HG02623 (cell line): ENCODE measurements at regions not wholly inside any gene's neighbourhood (a gene's known extent, or its start where the extent isn't known, plus 50 kb on each side); places are given as distances from the start of the nearest gene placed in this dataset.
"Not testable (repeated sequence)": the region's sequence is repeated elsewhere in the genome, so short reads cannot be mapped to it uniquely, and the experiment has no call there.

Source experiments
- ATAC-seq: cut with Tn5 transposase; IDR thresholded peaks from one replicate; pipeline ENCODE4 v1.9.1; 2021; ENCODE audit warnings: moderate library complexity; ENCODE audit not compliant: unreplicated experiment

- ATAC-seq, result no peak
These were observed 1567.4 kb downstream of the EFNB2 start for GRCh38 chr13:104967836-104968630.

- ATAC-seq, result no peak
These were observed 1568.1 kb downstream of the EFNB2 start for GRCh38 chr13:104967376-104967775.

- no peak for ATAC-seq
These were observed 1573.1 kb downstream of the EFNB2 start for GRCh38 chr13:104962411-104962810.

- no peak for ATAC-seq
These were observed 1574.2 kb downstream of the EFNB2 start for GRCh38 chr13:104961246-104961645.

- no peak for ATAC-seq
These were observed 1581.3 kb downstream of the EFNB2 start for GRCh38 chr13:104954210-104954609.

GRCh38 chr13:104953588-104953987 is 1581.9 kb downstream of the EFNB2 start:
- ATAC-seq, result no peak

GRCh38 chr13:104949840-104950740 is 1585.4 kb downstream of the EFNB2 start:
- ATAC-seq, result no peak

- no peak for ATAC-seq
These were observed 1591.3 kb downstream of the EFNB2 start for GRCh38 chr13:104944176-104944575.

- no peak for ATAC-seq
These were observed 1592.1 kb downstream of the EFNB2 start for GRCh38 chr13:104943331-104943730.

- ATAC-seq, result no peak
These were observed 1597.6 kb downstream of the EFNB2 start for GRCh38 chr13:104937881-104938280.

- ATAC-seq, result no peak
These were observed 1599.2 kb downstream of the EFNB2 start for GRCh38 chr13:104936304-104936703.

GRCh38 chr13:104920513-104920912 is 1614.9 kb downstream of the EFNB2 start:
- ATAC-seq, result not testable (repeated sequence)

- no peak for ATAC-seq
These were observed 1615.4 kb downstream of the EFNB2 start for GRCh38 chr13:104920091-104920490.

- no peak for ATAC-seq
These were observed 1635.2 kb downstream of the EFNB2 start for GRCh38 chr13:104900191-104900817.

GRCh38 chr13:104898484-104898883 is 1637.0 kb downstream of the EFNB2 start:
- ATAC-seq, result no peak

GRCh38 chr13:104895521-104895920 is 1639.9 kb downstream of the EFNB2 start:
- no peak for ATAC-seq

GRCh38 chr13:104875038-104875754 is 1660.3 kb downstream of the EFNB2 start:
- ATAC-seq, result no peak

GRCh38 chr13:104872153-104872552 is 1663.3 kb downstream of the EFNB2 start:
- no peak for ATAC-seq

GRCh38 chr13:104871456-104871855 is 1664.0 kb downstream of the EFNB2 start:
- ATAC-seq, result no peak

- no peak for ATAC-seq
These were observed 1666.0 kb downstream of the EFNB2 start for GRCh38 chr13:104869501-104869900.

- ATAC-seq, result no peak
These were observed 1666.7 kb downstream of the EFNB2 start for GRCh38 chr13:104868806-104869205.
